GM12872 (cell line): ENCODE measurements at regions not wholly inside any gene's neighbourhood (a gene's known extent, or its start where the extent isn't known, plus 50 kb on each side); places are given as distances from the start of the nearest gene placed in this dataset.

Source experiments
- CTCF ChIP-seq: IDR thresholded peaks from 3 replicates; pipeline ENCODE4 v1.5.1; 2011; ENCODE audit warnings: low read depth, mild to moderate bottlenecking, low read length, moderate library complexity; ENCODE audit not compliant: insufficient read depth

GRCh38 chr3:40613306-40613705, 88.5 kb downstream of the ZNF621 start:
- TF ChIP-seq CTCF = no peak

- no peak for TF ChIP-seq CTCF
Measured at GRCh38 chr3:40615110-40615915, 90.6 kb downstream of the ZNF621 start.

GRCh38 chr3:40615918-40616819, 91.4 kb downstream of the ZNF621 start:
- no peak for TF ChIP-seq CTCF

- no peak for TF ChIP-seq CTCF
Measured at GRCh38 chr3:40617084-40617483, 92.3 kb downstream of the ZNF621 start.

GRCh38 chr3:40618158-40618557, 93.4 kb downstream of the ZNF621 start:
- no peak for TF ChIP-seq CTCF

GRCh38 chr3:40620151-40620550, 95.4 kb downstream of the ZNF621 start:
- TF ChIP-seq CTCF = no peak

GRCh38 chr3:40621252-40621651, 96.5 kb downstream of the ZNF621 start:
- no peak for TF ChIP-seq CTCF
